Endothelial cell of umbilical vein (primary cell): ENCODE measurements at regions not wholly inside any gene's neighbourhood (a gene's known extent, or its start where the extent isn't known, plus 50 kb on each side); places are given as distances from the start of the nearest gene placed in this dataset.

Source experiments
- CTCF ChIP-seq, 2 donors: IDR thresholded peaks; 1 replicate in 1 of 2; 2 replicates in 1 of 2; pipeline ENCODE4 v1.5.1; 2011; ENCODE audit warnings: low read length in 2 of 2, mild to moderate bottlenecking in 2 of 2, moderate library complexity in 2 of 2, control low read depth in 1 of 2, inconsistent platforms in 1 of 2, low read depth in 1 of 2; ENCODE audit not compliant: insufficient read depth in 1 of 2; ENCODE audit errors: extremely low read depth in 1 of 2
- EZH2 ChIP-seq: IDR thresholded peaks from 2 replicates; pipeline ENCODE4 v1.6.1; 2012; ENCODE audit warnings: borderline replicate concordance, low read depth, mild to moderate bottlenecking, moderate library complexity, low read length, inconsistent platforms; ENCODE audit not compliant: severe bottlenecking
- FOS ChIP-seq: IDR thresholded peaks from 2 replicates; pipeline ENCODE4 v1.6.1; 2011; ENCODE audit warnings: mild to moderate bottlenecking, low read length, moderate library complexity, borderline replicate concordance; ENCODE audit not compliant: insufficient read depth
- GATA2 ChIP-seq: IDR thresholded peaks from 2 replicates; pipeline ENCODE4 v1.7.0; 2011; ENCODE audit warnings: low read depth, mild to moderate bottlenecking, moderate library complexity, mixed read lengths, low read length; ENCODE audit not compliant: insufficient read length, insufficient read depth
- JUN ChIP-seq: IDR thresholded peaks from 2 replicates; pipeline ENCODE4 v1.6.1; 2011; ENCODE audit warnings: borderline replicate concordance, low read depth; ENCODE audit not compliant: insufficient read length, insufficient read depth
- MAX ChIP-seq: IDR thresholded peaks from 2 replicates; pipeline ENCODE4 v1.6.1; 2011; ENCODE audit not compliant: insufficient read depth, insufficient read length
- MYC ChIP-seq: IDR thresholded peaks from one replicate; pipeline ENCODE4 v1.6.1; 2011; ENCODE audit warnings: mild to moderate bottlenecking, low read depth, low read length
- POLR2A ChIP-seq: IDR thresholded peaks from 2 replicates; pipeline ENCODE4 v1.6.1; 2012; ENCODE audit warnings: low read depth, mild to moderate bottlenecking, control low read depth, low read length
- POLR2AphosphoS5 ChIP-seq: IDR thresholded peaks from 2 replicates; pipeline ENCODE4 v1.6.1; 2012; ENCODE audit warnings: low read depth, mild to moderate bottlenecking, control low read depth, low read length, moderate library complexity; ENCODE audit not compliant: insufficient read depth

DNA sequence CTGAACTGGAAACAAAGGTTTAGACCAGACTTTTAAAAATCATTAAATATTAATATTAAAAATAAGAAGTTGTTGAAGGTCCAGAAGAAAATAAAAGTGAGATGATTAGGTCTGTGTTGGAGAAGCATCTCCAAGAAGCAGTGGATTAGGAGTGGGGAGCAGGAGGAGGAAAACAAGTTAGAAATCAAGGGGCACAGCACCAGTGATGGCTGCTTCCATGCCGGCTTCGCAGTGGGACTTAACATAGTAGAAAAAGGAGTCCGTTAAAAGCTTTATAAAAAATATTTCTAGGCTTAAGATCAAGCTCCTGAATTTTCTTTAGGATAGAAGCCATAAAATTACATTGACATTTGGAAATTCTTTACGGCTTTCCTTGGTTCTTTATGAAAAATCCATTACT is 95.8 kb downstream of the CDC14C start:
- no peak for TF ChIP-seq EZH2
- no peak for TF ChIP-seq CTCF (IDR thresholded peaks at IDR 0.05; ENCODE audit: extremely low read depth in 1 of 2, insufficient read depth in 1 of 2, low read depth in 1 of 2, low read length in 2 of 2)
- TF ChIP-seq POLR2A = no peak
- no peak for TF ChIP-seq POLR2AphosphoS5
- TF ChIP-seq MAX = no peak
- TF ChIP-seq JUN = no peak
- TF ChIP-seq FOS = no peak
- no peak for TF ChIP-seq GATA2
- no peak for TF ChIP-seq MYC
